Endometrium (tissue), 2 donors: ENCODE measurements at regions not wholly inside any gene's neighbourhood (a gene's known extent, or its start where the extent isn't known, plus 50 kb on each side); places are given as distances from the start of the nearest gene placed in this dataset.

Experiments used
- FAIRE-seq: peaks from 2 replicates; lab custom pipeline; 2012; peaks lifted over from hg19 to GRCh38; lab: Jason Lieb, UNC
- donor health status: control.
- donor health status: control.

DNA sequence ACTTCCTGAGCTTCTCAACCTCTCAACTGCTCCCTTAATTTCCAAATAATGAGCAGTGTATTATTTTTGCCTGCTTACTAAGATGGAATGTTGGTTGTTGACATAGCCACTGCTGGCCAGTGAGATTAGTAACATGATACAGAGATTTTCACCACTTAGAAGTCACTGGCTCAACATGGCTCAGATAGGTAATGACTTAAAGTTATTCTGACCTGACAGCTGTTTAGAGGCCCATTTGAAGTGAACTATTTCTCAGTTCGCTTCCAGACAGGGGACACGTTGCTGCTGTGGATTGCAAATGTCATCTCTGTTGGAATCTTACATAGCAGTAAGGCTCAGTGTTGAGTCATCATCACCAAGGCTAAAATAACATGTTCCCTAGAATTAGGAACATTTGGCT lies 490.2 kb downstream of the TLE4 start:
- no peak for FAIRE-seq

DNA sequence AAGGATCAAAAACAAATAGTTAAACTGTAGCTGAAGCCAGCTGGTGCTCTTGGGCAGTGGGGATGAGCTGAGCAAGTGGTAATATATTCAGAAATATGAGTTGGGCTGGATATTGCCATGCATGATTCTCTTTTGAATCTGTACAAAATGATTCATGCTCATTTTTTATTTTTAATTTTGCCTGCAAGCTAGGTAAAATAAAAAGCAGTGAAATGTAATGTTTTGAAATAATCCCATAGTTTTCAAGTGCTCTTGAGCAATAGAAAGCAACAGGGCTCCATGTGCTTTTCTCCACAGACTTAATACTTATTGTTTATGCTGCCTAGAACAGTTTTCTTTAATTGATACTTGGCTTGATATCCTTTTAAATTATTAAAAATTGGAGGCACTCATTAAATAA lies 489.3 kb downstream of the TLE4 start:
- no peak for FAIRE-seq

DNA sequence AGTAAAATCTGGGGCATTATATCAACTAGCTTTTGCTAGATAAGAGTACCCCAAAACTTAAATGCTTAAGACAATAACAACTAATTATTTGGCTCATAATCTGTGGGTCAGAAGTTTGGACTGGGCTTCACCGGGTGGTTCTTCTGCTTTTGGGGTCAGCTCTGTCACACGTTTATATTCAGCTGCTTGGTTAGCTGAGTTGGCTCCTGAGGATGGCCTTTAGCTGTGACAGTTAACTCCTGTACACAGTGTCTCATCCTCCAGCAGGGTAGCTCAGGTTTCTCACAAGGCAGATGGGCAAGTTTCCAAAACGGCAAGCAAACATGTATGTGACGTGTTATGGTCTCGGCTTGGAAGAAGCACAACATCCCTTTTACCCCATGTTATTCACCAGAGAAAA lies 488.2 kb downstream of the TLE4 start:
- no peak for FAIRE-seq

DNA sequence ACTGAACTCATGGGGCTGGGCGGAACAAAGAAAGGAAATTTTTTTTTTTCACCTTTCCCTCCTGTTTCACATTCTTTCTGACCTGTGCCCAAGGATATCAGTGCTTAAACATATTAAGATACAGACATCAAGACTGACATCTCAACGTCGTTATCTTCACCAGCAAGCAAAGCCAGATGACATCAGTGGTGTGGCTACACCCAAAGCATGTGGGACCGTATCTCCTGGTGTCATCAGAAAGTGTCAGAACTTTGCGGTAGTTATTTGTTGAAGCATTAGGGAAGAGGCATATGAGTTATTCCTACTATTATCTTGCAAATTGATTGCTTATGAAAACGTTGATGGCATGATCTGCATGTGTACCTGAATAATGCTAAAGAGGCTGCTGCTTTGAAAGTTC lies 487.4 kb downstream of the TLE4 start:
- no peak for FAIRE-seq

DNA sequence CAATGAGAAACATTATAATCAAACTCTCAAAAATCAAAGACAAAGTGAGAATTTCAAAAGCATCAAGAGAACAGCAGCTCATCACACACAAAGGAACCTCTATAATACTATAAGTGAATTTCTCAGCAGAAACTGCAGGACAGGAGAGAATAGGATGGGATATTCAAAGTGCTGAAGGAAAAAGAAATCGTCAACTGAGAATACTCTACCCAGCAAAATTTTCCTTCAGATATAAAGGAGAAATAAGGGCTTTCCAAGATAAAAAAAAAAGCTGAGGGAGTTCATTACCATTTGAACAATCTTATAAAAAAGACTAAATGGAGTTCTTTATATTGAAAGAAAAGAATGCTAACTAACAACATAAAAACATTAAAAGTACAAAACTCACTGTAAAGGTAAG lies 481.1 kb downstream of the TLE4 start:
- FAIRE-seq = no peak

DNA sequence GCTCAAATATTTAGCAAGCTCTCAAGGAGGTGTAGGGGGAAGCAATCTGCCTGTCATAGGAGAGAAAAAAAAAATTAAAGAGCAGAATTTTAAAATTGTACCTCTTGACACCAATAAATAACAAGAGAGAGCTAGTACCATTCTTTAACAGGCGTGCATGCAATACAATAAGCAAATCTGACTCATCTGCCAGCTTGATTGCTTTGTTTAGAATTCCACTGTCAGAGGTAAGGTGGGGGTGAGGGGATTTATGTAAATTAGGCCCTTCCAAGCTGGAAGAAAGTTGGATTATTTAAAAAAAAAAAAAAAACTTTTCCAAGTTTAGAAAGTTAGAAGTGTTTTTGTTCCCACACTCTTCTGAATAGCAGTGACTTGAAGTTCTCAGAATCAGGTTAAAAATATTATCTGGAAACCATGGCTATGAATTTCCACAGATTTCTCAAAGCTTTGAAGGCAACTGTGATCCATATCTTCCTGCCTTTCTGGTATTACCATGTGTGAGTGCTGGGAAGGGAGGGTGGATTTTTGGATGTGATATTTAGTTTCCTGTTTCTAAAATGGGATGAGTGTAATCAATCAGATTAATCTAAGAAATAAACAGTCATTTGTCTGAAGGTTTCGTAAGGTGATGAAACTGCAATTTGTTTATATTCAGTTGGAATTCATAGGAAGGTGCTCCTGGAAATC lies 477.5 kb downstream of the TLE4 start:
- no peak for FAIRE-seq

DNA sequence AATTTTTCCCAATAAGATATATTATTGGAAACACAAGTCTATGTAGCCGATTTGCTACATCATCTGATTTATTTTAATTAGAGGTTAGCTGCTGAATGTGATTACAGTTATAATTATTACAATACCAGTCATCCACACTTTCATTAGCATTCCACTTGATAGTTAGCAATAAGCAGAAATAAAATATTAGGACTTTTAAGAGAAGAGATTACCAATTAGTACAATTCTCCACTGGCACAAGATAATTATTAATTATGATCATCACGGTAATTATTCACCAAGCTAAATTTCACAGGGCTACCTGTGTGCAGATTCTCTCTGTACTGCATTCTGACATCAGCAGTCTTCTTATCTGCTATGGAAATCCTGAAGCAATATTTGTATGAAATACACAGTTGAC lies 474.7 kb downstream of the TLE4 start:
- FAIRE-seq = no peak

DNA sequence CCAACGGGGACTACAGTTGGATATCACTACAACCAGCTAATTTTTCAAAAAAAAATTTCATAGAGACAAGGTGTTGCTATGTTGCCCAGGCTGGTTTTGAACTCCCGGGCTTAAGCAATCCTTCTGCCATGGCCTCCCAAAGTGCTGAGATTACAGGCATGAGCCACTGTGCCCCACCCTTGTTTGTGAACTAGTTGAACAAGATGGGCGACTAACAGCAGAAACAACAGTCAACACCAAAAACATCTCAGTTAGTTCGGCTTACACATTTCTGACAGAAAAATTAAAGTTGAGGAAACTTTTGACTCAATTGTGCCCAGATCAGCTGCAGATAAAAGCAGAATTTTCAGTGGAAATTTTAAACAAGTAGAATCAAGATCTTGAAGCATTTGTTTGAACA lies 470.1 kb downstream of the TLE4 start:
- FAIRE-seq = no peak

DNA sequence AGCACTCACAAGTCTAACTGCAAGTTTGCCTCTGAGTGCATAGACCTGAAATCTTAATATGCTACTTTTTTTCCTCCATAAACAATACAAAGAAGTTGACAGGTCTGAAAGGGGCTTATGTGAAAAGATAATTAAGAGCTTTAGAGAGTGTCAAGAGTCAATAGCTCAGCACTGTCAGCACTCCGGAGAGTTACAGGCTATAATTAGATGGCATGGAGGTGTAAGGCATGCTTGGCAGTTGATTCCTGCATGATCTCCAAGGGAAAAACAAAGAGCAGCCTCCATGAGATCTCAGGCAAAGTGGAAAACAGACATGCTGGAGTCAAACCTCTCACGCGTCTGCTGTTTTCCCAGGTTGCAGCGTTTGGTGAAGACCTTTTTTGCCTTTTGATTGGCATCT lies 468.7 kb downstream of the TLE4 start:
- no peak for FAIRE-seq

DNA sequence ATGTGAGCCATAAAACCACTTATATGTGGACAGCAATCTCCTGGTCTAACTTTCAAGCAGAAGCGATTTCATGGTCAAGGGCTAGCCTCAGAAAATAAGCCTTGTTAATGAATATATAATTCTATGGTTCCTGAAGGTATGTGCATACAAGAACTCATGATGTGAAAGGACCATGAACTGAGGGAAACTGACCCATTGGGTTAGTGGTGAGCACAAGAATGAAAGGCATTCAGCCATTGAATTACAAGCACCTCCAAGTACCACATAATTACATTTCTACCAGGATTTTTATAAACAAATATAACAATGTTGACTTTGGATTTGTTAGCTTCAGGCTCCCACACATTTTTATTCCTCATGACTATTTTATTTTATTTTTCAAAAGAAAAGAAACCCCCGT lies 459.0 kb downstream of the TLE4 start:
- FAIRE-seq = no peak

DNA sequence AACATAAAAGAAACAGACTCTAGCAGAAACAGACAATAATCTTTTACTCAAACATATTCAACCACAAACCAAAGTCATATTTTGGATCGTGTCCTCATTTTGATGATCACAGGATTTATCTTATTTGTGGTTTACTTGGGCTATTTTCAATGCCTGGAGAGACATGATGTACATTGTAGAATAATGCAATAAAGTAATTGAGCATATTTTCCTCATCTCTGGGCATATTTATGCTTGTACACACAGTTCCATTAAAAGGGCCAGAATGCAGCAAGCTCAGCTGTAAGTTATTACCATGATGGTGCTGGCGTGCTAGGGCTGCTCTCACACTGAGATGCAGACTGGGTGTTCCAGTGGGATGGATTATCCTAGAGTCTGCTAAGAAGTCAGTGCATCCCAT lies 456.7 kb downstream of the TLE4 start:
- FAIRE-seq = no peak

DNA sequence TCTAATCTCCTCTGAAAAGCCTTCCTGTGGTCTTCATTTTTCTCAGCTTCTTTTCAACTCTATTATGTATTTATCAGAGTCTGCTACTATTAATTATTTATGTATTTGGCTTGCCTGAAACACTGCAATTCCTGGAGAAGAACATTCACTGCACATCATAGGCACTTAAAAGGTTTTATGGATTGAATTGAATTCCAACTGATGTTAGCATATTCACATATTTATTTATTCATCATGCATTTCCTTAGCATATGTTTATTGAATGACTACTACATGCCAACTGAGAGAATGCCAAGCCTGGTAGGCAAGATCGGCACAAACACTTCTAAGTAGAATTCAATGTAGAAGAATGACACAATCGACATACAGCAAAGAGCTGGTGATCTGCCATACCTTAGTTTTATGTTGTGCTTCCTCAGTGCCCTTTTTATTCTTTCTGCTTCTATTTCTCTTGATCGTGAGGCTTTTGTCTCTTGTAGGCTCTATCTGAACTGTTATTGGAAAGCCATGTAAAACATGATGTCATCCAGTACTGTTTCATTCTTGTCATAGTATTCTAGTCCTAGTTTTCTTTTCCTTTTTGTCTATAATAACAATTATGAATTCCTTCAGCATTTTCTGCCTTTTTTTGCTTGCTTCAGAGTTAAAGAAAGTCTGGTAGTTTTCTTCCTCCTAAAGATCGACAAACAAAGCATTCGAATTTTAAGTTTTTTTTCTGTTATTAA lies 454.2 kb downstream of the TLE4 start:
- FAIRE-seq = no peak

DNA sequence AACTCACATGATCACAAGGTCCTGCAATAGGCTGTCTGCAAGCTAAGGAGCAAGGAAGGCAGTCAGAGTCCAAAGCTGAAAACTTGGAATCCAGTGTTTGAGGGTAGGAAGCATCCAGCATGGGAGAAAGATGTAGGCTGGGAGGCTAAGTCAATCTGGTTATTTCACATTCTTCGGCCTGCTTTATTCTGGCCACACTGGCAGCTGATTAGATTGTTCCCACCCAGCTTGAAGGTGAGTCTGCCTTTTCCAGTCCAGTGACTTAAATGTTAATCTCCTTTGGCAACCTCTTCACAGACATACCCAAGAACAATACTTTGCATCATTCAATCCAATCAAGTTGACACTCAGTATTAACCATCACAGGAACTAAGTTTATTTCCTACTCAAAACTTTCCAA lies 453.4 kb downstream of the TLE4 start:
- FAIRE-seq = no peak

DNA sequence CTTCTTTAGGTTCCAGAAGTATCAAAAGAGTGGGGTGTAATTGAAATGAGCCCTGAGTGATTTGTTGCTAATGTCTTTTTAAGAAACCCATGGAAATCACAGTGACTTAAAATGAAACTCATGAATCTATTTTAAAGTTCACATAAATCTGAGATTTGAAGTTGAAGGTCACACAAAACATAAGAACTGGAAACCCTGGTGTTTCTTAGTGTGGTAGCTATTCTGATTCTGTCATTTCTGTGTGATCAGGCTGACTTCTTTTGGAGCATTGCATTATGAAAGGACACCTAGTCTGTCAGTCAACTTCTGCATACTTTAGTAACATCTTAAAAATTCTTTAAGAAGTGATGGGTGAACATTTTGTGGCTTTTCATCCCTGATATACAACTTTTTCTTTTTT lies 448.8 kb downstream of the TLE4 start:
- no peak for FAIRE-seq

DNA sequence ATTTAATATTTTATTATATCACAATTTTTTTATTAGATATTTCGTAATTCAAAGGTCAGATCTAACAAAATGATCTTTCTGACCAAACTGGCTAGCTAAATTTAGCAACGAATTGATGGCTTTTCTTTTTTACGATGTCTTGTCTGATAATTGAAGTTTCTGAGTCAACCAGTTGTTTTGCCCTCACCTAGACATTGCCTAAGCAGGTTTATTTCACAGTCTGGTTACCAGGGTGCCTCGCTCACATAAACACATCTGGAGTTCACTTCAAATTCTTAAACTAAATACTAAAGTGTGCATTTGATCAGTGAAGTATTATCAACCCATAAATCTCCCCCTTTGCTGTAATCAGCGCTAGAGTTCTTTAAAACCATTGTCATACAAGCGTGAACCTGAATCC lies 448.3 kb downstream of the TLE4 start:
- no peak for FAIRE-seq

DNA sequence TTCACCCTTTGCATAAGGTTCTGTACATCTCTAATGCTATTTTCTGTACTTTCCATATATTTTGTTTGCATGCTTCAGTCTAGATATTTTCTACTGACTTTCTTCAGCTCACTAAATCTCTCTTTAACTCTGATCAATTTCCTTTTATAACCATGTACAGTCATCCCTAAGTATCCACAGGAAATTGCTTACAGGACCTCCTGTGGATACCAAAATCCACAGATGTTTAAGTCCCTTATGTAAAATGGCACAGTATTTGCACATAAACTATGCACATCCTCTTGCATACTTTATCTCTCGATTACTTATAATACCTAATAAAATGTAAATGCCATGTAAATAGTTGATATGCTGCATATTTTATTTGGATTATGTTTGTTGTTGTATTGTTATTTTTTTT lies 442.1 kb downstream of the TLE4 start:
- FAIRE-seq = no peak

DNA sequence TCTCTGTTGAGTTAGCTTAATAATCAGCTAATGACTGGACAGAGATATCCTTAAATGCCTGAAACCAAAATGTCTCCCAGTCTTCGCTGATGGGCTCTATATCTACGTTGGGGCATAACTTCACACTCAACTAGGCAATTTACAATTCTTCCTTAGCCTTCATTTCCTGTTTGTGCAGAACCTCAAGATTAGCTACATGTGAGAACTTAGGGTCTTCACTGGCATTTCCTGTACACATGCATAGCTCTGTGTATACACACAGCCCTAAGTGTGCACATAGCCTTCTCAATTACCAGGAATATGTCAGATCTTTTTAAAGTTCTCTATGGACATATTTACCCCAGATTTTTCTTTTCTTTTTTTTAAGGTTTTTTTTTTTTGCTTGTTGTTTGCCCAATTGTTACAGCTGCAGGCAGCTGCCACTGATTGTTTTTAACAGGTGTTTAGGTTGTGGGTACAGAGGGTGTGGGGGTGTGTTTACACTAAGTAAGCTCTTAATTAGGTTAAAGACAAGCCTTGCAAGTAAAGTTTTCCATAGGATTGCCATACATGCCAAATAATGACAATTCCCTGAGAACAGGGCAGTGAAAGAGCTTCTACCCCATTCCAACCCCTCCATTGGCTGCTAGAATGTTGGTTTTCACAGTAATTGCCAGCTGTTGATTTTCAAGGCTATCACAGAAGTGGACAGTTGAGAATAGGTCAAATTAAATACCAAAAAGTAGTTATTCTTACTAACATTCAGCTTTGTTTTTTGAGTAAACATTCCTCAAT lies 441.0 kb downstream of the TLE4 start:
- FAIRE-seq = no peak

DNA sequence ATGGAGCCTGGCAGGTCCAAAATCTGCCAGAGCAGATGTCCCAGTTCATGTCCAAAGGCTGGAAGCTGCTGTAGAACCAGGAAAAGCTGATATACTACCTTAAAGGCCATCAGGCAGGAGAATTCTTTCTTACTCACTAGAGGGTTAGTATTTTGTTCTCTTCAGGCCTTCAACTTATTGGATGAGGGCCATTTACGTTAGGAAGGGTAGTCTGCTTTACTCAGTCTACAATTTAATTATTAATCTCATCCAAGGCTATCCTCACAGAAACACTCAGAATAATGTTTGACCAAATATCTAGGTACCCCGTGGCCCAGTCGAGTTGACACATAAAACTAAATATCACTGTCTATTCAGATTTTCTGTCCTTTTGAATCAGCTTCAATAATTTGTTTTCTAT lies 437.4 kb downstream of the TLE4 start:
- FAIRE-seq = no peak

DNA sequence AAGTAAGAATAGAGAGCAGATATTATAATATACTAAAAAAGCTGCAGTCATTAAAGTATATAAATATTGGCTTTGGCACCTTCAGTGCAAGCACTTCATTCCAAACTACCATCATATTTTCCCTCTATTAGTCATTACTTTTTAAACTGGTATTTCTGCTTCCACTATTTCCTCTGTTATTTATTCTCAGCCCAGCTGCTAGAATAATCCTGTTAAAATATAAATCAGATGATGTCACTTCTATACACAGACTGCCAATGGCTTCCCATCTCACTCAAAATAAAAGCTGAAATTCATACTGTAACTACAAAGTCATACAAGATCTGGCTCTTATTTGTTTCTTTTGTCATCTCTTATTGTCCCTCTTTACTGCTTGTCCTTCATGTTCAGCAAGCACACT lies 432.9 kb downstream of the TLE4 start:
- no peak for FAIRE-seq

DNA sequence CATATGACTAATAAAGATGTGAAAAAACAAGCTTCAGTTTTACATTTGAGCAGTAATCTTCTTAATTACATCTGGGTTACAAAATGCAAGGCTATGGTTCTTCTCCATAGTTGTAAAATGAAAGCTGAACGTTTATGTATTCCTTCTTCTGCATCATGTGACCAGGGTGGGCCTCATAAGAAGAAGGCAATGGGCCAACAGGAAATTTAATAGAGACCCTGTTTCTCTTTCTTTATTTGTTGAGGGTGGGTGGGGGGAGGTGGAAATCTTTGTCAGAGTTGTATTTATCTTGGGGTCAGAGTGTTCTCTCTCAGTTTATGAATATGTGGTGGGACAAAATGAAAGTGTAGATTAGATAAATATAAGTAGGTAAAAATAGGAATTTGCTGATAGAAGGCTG lies 418.8 kb downstream of the TLE4 start:
- FAIRE-seq = no peak

DNA sequence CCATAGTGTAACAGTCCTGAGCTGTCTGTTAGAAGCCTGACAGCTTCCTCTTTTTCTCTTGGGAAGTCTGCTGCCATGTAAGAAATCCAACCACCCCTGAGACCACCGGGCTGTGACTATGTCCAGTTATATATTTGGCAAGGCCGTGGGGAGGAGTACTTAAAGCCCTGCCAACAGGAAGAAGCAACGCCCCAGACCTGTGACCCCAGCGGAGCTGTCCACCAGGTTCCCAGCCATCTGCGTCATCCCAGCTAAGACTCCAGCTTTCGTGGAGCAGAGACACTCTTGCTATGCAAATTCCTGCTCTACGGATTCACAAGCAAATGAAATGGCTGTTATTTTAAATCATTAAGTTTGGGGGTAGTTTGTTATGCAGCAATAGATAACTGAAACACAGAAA lies 417.3 kb downstream of the TLE4 start:
- no peak for FAIRE-seq

DNA sequence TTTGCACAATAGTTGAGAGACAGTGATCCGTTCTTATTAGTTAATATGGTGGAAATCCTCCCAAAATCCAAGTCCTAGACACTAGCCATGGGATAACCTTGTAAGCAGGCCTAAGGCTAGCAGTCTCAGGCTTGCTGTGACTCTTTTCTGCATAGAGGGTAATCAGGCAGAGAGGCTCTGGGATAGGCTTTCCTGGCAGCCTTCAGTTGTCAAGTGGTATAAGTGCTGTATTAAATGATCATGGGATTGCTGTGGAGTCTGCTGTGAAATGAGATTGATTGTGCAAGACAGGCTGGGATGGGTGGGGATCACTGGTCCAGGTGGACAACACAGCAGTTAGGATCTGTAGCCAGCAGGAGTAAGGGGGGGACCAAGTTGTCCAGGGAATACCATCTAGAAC lies 416.4 kb downstream of the TLE4 start:
- FAIRE-seq = no peak

DNA sequence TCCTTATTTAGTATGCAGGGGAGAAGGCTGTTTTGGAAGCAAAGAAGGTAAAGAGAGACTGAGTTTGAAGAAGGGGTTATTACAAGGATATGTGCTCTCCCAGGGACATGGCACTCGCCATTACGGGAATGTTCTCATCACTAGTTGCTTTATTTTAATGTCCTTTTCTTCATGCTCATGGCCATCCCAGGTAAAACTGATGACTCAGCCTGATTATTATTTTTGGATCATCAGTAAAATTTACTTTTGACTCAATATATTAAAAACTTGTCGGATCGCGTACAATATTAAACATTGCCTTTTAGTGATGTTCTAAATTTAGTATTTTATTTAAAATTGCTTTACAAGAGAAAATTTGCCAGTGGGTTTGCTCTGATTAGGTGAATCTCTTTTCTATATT lies 414.7 kb downstream of the TLE4 start:
- no peak for FAIRE-seq

DNA sequence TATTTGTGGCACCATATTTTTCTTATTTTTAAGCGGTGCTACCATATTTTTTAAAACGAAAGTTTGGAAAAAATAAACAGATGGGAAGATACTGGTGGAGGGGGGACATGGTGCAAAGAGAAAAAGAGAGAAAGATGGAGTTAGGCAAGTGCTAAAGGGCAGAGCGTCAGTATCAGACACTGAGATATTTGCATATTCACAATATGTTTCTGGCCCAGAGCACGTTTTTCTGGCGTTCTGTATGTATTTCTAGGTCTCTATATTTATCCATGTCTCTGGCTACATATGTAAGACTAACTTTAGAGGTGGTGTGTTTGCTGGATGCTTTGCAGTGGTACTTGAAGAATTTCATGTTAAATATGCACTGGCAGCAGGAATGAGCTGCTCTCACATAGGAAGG lies 414.0 kb downstream of the TLE4 start:
- no peak for FAIRE-seq
